ENCODE measurements at regions not wholly inside any gene's neighbourhood (a gene's known extent, or its start where the extent isn't known, plus 50 kb on each side); places are given as distances from the start of the nearest gene placed in this dataset.

DNA sequence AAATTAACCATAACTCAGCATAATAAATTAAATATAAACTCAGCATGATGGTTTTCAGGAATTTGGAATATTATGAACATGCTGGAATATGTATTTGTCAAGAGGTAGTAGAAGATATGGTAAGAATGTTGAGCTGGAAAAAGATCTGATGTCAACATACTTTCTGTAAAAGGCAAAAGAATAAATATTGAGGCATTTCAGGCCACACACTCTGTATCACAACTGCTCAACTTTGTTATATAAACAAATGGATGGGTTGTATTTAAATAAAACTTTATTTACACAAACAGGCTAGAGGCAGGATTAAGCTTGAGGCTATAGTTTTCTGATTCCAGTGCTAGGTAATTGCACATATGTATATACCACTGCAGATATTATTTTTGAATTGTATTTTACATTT lies 1409.4 kb downstream of the MRPL39 start:
- no peaks in the 10 kb centered on the region for H3K79me2 ChIP-seq (replicated peaks; ENCODE audit: insufficient read depth, low read length)
- H3K9ac ChIP-seq (ENCODE audit: low read length): no peak overlapping the region
- H3F3A ChIP-seq (ENCODE audit: insufficient read depth, low read length, poor library complexity, severe bottlenecking): no peaks in the 10 kb centered on the region
- H3K9me3 ChIP-seq (ENCODE audit: low read length): no peaks in the 10 kb centered on the region
- no peaks in the 10 kb centered on the region for H3K27me3 ChIP-seq (ENCODE audit: insufficient read depth, low read depth, low read length)
- H3K4me3 ChIP-seq (ENCODE audit: low read length): no peak overlapping the region
- no peaks in the 10 kb centered on the region for H4K20me1 ChIP-seq (ENCODE audit: insufficient read depth)
- H3K9me2 ChIP-seq (ENCODE audit: insufficient read depth, low read length): peaks cover 5% of the 10 kb centered on the region
- no peak overlapping the region for H3K4me2 ChIP-seq (ENCODE audit: low read length)
- no peak overlapping the region for H2AFZ ChIP-seq (ENCODE audit: low read depth, low read length)
- H3K36me3 ChIP-seq (ENCODE audit: insufficient read depth, low read length): no peaks in the 10 kb centered on the region
- H3K27ac ChIP-seq (ENCODE audit: low read length): no peak overlapping the region
- no peak for TF ChIP-seq SMC3 (conservative IDR thresholded peaks at IDR 0.05; ENCODE audit: poor library complexity)

DNA sequence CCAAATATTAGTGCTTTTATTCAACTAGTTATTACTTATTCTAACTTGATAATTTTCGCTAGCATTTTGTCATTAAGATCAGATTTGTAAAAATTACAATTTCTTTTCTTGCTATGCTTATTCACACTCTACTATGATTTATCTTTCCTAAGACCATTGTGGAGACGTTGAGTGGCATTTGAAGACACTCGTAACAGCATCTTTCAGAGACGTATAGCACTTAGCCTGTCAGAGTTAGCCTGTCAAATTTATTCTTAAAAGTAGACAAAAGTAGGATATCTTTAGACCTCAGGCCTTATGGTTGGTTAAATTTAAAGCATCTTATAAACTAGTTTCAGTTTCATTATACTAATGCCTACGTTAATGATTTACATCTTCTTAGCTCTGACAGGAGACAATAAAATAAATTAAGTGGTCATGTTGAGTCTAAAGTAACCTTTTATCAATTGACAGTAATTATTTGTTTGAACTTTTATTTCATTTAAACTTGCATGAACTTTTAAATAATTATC lies 1410.1 kb downstream of the MRPL39 start:
- Histone ChIP-seq H3K9ac (ENCODE audit: low read length) (no peak overlapping the region), H3K27me3 (ENCODE audit: insufficient read depth, low read depth, low read length) (no peaks in the 10 kb centered on the region), H3K9me3 (ENCODE audit: low read length) (no peaks in the 10 kb centered on the region), H3F3A (ENCODE audit: insufficient read depth, low read length, poor library complexity, severe bottlenecking) (no peaks in the 10 kb centered on the region), H3K36me3 (ENCODE audit: insufficient read depth, low read length) (no peaks in the 10 kb centered on the region), H4K20me1 (ENCODE audit: insufficient read depth) (no peaks in the 10 kb centered on the region), H2AFZ (ENCODE audit: low read depth, low read length) (no peak overlapping the region), H3K9me2 (ENCODE audit: insufficient read depth, low read length) (peaks cover 5% of the 10 kb centered on the region), H3K27ac (ENCODE audit: low read length) (peak overlapping the region; percentile 18), H3K4me3 (ENCODE audit: low read length) (no peak overlapping the region), H3K4me2 (ENCODE audit: low read length) (no peak overlapping the region), H3K79me2 (replicated peaks; ENCODE audit: insufficient read depth, low read length) (no peaks in the 10 kb centered on the region)
- TF ChIP-seq, protein P1, sequence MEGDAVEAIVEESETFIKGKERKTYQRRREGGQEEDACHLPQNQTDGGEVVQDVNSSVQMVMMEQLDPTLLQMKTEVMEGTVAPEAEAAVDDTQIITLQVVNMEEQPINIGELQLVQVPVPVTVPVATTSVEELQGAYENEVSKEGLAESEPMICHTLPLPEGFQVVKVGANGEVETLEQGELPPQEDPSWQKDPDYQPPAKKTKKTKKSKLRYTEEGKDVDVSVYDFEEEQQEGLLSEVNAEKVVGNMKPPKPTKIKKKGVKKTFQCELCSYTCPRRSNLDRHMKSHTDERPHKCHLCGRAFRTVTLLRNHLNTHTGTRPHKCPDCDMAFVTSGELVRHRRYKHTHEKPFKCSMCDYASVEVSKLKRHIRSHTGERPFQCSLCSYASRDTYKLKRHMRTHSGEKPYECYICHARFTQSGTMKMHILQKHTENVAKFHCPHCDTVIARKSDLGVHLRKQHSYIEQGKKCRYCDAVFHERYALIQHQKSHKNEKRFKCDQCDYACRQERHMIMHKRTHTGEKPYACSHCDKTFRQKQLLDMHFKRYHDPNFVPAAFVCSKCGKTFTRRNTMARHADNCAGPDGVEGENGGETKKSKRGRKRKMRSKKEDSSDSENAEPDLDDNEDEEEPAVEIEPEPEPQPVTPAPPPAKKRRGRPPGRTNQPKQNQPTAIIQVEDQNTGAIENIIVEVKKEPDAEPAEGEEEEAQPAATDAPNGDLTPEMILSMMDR (IDR thresholded peaks at IDR 0.05; ENCODE audit: poor library complexity, severe bottlenecking): no peak
- TF ChIP-seq, protein P2, sequence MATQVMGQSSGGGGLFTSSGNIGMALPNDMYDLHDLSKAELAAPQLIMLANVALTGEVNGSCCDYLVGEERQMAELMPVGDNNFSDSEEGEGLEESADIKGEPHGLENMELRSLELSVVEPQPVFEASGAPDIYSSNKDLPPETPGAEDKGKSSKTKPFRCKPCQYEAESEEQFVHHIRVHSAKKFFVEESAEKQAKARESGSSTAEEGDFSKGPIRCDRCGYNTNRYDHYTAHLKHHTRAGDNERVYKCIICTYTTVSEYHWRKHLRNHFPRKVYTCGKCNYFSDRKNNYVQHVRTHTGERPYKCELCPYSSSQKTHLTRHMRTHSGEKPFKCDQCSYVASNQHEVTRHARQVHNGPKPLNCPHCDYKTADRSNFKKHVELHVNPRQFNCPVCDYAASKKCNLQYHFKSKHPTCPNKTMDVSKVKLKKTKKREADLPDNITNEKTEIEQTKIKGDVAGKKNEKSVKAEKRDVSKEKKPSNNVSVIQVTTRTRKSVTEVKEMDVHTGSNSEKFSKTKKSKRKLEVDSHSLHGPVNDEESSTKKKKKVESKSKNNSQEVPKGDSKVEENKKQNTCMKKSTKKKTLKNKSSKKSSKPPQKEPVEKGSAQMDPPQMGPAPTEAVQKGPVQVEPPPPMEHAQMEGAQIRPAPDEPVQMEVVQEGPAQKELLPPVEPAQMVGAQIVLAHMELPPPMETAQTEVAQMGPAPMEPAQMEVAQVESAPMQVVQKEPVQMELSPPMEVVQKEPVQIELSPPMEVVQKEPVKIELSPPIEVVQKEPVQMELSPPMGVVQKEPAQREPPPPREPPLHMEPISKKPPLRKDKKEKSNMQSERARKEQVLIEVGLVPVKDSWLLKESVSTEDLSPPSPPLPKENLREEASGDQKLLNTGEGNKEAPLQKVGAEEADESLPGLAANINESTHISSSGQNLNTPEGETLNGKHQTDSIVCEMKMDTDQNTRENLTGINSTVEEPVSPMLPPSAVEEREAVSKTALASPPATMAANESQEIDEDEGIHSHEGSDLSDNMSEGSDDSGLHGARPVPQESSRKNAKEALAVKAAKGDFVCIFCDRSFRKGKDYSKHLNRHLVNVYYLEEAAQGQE (IDR thresholded peaks at IDR 0.05; ENCODE audit: borderline replicate concordance): no peak
- TF ChIP-seq SMC3 (conservative IDR thresholded peaks at IDR 0.05; ENCODE audit: poor library complexity) (no peak), RAD21 (conservative IDR thresholded peaks at IDR 0.05) (no peak), POLR2AphosphoS5 (IDR thresholded peaks at IDR 0.05) (peak; percentile 85), EP300 (conservative IDR thresholded peaks at IDR 0.05; ENCODE audit: poor library complexity, severe bottlenecking) (peak; percentile 98), TAF1 (IDR thresholded peaks at IDR 0.05; ENCODE audit: low read depth) (no peak), MXI1 (conservative IDR thresholded peaks at IDR 0.05; ENCODE audit: poor library complexity, severe bottlenecking) (no peak), EZH2 (IDR thresholded peaks at IDR 0.05; ENCODE audit: borderline replicate concordance, insufficient read depth, low read length, poor library complexity, severe bottlenecking) (no peak)

DNA sequence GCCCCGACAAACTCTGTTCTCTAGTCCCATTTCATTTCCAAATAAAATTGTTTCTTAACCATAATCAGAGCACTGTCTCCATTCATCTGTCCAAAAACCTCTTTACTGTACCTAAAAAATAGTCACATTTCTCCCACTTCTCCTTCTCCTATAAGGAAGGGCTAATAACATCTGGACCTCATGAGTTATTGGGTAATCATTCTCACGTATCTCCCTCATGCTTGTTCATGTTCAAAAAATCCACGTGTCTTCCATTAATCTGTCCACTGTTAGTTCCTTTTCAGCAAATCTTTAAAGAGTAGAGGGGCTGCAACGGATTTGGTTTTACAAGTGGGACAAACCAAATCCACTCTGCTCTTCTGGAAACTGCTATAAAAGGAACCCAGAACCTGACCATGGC lies 1418.8 kb downstream of the MRPL39 start:
- H3K4me2 ChIP-seq (ENCODE audit: low read length): no peak overlapping the region
- H3K4me3 ChIP-seq (ENCODE audit: low read length): no peak overlapping the region
- no peak overlapping the region for H3K27ac ChIP-seq (ENCODE audit: low read length)
- no peaks in the 10 kb centered on the region for H3K27me3 ChIP-seq (ENCODE audit: insufficient read depth, low read depth, low read length)
- H3K79me2 ChIP-seq (replicated peaks; ENCODE audit: insufficient read depth, low read length): no peaks in the 10 kb centered on the region
- no peaks in the 10 kb centered on the region for H3F3A ChIP-seq (ENCODE audit: insufficient read depth, low read length, poor library complexity, severe bottlenecking)
- no peak overlapping the region for H2AFZ ChIP-seq (ENCODE audit: low read depth, low read length)
- TF ChIP-seq, protein P1 (IDR thresholded peaks at IDR 0.05; ENCODE audit: poor library complexity, severe bottlenecking): no peak
- TF ChIP-seq MXI1 (conservative IDR thresholded peaks at IDR 0.05; ENCODE audit: poor library complexity, severe bottlenecking) (no peak), RAD21 (conservative IDR thresholded peaks at IDR 0.05) (no peak), TAF1 (IDR thresholded peaks at IDR 0.05; ENCODE audit: low read depth) (no peak), EZH2 (IDR thresholded peaks at IDR 0.05; ENCODE audit: borderline replicate concordance, insufficient read depth, low read length, poor library complexity, severe bottlenecking) (no peak), SMC3 (conservative IDR thresholded peaks at IDR 0.05; ENCODE audit: poor library complexity) (no peak), POLR2AphosphoS5 (IDR thresholded peaks at IDR 0.05) (no peak), EP300 (conservative IDR thresholded peaks at IDR 0.05; ENCODE audit: poor library complexity, severe bottlenecking) (no peak)
- TF ChIP-seq, protein P2 (IDR thresholded peaks at IDR 0.05; ENCODE audit: borderline replicate concordance): no peak
- H3K9me3 ChIP-seq (ENCODE audit: low read length): no peaks in the 10 kb centered on the region
- no peak overlapping the region for H3K9ac ChIP-seq (ENCODE audit: low read length)
- no peaks in the 10 kb centered on the region for H3K9me2 ChIP-seq (ENCODE audit: insufficient read depth, low read length)
- H3K36me3 ChIP-seq (ENCODE audit: insufficient read depth, low read length): no peaks in the 10 kb centered on the region
- no peaks in the 10 kb centered on the region for H4K20me1 ChIP-seq (ENCODE audit: insufficient read depth)

All from neural cell (in vitro differentiated cells).